HS-5 (cell line): ENCODE measurements at regions not wholly inside any gene's neighbourhood (a gene's known extent, or its start where the extent isn't known, plus 50 kb on each side); places are given as distances from the start of the nearest gene placed in this dataset.

ENCODE experiments used
- DNase-seq: peaks from one replicate; pipeline ENCODE4 v3.0.0-alpha.2; 2012; ENCODE audit warnings: low read depth

DNA sequence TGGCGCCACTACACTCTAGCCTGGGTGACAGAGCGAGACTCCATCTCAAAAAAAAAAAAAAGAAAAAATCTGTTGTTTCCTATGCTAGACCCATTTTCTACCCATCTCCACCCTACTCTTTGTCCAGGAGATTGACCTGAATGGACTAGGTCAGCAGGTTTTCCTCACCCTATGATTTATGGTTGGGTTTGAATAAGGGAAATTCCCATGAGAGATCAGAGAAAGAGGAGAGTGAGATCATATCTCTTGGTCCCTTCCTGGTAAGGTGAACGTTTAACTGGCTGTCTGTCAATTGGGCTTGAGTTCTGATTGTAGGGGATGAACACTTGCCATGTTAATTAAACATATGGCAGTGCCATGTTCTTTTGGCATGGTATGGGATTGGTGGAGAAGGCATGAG lies 387.4 kb downstream of the MAN2A1 start:
- DNase-seq = no peak

DNA sequence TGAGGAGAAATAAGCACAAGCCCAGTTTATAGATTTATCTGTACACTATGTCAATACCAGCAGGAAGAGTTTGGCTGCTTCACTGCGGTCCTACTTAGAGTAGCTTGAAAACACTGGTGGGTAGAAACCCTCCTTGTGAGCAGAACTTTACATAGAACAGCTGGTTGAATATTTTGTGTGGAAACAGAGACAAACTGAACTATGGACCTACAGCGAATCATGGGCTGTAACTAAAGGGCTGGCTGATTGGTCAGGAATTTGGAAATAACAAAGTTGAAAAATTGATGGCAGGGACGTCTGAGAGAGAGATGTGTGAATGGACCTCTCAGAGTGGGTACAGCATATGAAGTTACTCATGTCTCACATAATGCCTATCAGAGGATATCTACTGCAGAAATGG lies 392.5 kb downstream of the MAN2A1 start:
- no peak for DNase-seq

DNA sequence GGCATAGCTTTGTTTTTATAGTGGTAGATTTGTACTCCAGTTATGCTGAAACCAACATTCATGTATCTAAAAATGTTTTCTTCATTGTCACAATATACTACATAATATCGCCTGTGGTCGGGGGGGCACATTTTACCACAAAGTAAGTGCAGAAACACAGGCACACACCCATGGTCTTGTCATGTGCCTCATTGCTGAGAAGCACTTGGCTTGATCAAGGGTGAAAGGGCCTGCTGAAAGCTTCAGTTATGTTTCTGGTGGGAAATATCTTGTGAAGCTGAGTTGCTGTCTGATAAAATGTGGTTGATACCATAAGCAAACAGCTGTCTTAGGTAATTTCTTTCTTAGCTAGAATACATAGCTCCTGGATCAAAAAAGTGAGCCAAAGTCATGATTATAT lies 393.1 kb downstream of the MAN2A1 start:
- DNase-seq = no peak

DNA sequence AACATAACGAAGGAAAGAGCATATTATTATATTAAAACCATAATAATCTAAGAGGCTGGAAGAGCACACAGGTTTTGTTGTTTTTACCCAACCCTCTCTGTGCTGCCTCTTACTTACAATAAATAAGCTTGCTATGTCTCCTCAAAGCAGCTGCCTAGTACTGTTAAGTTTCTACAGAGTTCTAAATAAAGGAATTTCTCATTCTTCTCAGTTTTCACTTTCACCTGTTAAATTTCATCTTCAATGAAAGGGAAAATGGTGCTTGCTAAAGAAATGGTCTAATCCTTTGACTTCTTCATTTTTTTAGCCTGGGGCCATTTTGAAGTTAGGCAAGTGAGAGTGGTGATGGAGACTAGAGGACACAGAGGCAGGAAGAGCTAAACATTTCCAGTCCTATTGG lies 396.1 kb downstream of the MAN2A1 start:
- no peak for DNase-seq

DNA sequence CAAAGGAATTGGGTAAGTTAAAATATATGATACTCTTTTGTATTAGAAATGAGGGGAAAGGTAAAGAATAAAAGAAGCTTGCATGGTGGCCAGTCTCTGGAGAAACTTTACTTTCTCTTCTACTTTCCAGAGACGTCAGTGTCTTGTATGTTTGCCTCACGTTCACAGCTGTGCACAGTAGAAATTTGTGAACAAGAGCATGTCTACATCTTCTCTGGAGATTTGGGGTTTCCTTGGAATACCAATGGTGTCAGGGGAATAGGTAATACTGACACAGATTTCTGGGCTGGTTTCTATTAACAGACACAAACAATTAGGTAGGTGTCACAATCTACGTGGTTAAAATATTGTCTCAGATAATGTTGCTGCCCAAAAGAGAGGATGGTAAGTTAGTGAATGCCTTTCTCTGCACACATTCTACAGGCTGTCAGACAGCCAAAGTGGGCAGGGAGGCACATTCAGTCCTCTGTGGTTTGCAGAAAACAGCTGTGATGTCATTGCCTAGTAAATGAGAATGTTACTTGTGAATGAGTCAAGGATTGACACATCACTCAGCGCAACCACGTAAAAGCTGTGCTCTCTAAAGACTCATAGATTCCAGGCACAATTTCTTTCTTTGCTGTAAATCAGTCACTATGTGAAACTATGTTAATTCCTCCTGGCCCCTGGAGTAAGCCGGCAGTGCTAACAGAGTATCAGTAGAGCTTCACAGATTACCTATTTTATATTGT lies 397.1 kb downstream of the MAN2A1 start:
- peak; percentile 86 for DNase-seq

DNA sequence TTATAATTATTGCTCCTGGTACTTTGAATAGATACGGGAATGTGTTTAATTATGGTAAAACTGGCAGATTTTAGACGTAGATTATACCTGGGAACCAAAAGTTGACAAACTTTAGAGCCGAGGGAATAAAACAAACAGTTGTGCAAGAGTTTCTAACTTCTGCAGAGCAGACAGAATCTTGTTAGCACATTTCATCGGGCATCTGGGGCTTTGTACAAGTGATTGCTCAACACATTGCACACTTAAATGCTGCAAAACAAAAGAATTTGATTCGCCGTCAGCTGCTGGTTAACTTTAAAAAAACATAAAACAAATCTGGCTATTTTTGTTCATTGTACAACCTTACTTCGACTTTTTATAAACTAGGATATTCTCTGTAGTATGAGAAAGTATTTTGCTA lies 398.1 kb downstream of the MAN2A1 start:
- no peak for DNase-seq

DNA sequence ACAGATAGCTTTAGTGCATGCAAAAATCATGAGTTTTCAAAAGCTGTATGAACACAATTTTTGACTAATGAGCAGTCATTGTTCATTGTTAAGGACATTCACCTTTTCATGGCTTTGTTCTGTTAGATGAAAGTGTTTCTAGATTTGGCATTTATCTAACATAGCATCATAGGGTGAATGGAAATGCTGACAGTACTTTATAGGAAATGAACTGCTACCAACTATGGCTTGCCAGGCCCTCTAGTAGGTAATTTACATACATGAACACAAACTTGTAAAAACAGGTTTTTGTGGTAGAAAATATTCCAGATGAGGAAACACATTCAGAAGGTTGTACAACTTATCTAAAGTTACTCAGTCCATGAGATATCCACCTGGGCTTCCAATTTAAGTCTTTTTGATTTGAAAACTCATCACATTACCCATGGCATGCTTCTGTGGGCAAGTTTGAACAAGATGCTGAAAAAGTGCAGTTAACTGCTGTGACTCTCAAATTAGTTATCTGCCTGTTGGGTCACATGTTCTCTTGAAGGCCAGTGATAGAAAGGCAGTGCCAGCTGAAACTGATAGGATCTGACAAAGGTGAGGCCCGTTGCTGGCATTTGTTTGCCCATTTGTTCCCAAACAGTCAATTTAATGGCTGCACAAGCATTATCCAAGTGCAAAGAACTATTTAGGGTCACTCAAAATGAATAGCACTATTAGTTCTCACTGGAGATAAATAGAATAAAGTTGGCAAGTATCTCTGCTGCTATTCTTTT lies 399.1 kb downstream of the MAN2A1 start:
- no peak for DNase-seq

DNA sequence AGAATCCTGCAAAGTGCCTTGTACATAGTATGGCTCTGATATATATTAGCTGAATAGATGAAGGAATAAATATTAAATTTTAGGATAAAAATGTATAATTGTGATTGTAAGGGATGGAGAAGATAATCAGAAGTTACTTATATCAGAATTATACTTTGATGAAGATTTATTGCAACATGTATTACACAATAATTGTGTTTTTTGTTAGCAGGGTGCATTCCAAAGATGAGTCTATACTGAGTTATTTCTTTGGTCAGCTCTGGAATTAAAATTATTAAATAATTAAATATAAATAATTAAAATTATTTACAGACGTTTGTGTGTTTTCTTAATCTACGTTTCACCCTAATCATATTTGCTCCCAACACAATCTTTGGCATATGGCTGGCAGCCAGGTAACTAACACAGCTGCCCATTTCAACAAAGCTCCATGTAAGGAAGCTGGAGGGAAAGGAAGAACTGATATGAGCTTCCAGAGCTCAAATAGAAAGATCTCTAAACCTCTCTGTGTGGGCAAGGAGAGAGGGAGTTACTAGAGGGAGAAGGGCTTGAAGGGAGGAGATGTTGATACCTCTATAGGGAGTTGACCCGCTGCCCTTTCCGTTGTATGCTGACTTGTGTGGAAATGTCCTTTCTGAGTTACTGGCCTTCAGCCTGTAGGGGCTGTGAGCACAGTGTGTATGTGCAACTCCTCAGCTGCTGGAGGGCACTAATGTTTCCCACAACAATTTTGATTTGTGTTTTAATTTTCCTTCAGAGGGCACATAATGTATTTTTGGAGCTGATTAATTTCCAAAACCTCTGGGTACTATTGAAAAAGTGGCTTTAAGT lies 403.4 kb downstream of the MAN2A1 start:
- DNase-seq = no peak

DNA sequence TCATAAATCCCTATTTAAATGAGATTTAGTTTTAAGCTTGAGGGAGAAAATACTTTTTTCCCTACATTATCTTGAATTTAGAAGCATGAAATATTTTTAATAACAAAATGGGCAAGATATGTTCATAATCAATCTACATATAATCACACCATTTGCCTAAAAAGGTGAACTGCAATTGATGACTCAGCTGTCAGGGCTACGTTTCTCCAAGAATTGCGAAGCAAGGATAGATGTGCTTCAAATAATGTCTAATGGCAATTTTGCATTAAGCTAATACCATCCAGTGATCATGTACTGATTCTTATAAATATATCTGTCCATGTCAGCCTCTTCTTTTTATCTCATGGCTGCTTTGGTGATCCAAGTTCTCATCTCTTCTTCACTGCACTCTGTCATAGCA lies 404.4 kb downstream of the MAN2A1 start:
- no peak for DNase-seq

DNA sequence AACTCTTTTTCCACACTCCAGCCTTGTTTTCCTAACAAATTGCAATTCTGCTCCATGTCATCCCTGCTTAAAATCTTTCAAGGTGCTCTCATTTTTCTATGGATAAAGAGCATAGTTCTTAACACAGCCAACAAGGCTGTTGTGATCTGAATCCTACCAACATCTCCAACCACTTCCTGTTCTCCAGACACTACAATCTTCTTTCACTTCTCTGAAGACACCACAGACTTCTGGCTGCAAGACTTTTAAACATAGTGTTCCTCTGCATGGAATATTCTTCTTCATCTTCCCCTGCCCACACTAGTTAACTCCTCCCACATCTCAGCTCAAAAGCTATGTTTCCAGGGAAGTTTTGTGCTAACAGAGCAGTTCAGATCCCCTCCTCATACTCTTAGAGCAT lies 404.8 kb downstream of the MAN2A1 start:
- DNase-seq = no peak

DNA sequence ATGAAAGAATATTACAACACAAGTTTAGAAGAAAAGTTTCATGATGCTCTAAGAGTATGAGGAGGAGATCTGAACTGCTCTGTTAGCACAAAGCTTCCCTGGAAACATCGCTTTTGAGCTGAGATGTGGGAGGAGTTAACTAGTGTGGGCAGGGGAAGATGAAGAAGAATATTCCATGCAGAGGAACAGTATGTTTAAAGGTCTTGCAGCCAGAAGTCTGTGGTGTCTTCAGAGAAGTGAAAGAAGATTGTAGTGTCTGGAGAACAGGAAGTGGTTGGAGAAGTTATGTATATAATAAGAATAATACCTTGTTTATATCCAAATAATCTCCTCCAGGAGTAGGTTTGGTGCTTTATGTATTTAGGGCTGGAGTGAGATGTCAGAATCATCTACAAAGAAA lies 406.7 kb downstream of the MAN2A1 start:
- DNase-seq = no peak

DNA sequence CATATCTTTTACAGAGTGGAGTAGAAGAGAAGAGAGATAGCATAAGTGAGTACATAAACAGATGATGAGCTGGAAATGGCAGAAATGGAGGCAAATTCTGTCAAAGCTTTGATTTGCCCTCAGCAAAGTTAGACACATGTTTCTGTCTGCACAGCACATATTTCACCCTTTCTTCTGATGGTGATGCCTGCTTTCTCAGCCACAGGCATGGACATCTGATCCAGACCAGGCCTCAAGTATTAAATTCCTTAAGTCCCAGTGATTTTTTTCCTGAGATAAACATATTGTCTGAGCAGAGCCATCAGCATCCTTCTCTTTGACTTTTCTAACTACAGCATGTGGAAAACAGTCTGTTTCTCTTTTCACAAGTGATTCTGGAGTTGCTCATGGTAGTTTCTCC lies 409.8 kb downstream of the MAN2A1 start:
- no peak for DNase-seq

DNA sequence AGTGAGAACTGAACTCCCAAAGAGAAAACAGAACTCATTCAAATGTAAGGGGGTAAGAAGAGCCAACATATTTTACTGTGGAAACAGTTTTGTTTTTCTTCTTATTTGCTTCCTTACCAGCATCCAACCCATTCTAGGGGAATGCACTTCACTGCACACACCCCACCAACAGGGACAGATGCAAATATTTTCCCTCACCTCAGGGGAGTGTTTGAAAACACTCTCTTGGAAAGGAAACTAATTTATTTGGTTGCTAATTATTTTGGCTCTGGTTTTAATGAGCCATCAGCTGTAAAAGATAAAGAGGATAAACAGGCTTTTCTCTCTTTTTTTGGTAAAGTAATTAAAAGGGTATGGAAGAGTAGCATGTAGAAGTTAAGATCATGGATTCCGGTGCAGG lies 413.4 kb downstream of the MAN2A1 start:
- DNase-seq = no peak

DNA sequence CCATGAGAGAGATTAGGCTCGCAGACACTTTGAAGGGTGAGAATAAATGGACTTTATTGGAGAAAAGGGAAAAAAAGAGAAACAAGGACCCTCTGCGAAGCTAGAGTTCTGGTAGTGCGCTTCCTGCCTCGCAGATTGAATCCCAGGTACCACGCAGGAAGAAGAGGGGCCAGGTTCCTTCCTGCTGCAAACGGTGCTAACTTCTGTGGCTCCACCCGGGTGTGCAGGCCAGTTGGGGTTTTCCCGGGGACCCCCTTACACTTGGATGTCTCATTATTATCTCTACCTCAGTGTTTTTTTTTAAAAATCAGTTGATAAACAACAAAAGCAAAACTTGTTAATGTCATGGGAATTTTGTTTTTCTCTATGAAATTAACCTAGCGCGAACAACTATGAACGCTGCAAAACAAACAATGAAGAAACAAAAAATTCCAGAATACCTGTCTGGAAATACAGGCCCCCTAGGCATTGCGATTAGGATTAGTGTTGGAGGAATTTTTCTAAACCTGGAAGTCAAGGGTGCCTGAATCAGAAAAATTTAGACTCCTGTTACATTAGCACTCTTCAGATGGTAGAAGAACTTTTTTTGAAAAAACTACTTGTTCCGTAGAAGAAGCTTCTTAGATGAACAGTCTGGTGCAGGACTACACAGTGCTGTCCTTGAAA lies 414.5 kb downstream of the MAN2A1 start:
- no peak for DNase-seq

DNA sequence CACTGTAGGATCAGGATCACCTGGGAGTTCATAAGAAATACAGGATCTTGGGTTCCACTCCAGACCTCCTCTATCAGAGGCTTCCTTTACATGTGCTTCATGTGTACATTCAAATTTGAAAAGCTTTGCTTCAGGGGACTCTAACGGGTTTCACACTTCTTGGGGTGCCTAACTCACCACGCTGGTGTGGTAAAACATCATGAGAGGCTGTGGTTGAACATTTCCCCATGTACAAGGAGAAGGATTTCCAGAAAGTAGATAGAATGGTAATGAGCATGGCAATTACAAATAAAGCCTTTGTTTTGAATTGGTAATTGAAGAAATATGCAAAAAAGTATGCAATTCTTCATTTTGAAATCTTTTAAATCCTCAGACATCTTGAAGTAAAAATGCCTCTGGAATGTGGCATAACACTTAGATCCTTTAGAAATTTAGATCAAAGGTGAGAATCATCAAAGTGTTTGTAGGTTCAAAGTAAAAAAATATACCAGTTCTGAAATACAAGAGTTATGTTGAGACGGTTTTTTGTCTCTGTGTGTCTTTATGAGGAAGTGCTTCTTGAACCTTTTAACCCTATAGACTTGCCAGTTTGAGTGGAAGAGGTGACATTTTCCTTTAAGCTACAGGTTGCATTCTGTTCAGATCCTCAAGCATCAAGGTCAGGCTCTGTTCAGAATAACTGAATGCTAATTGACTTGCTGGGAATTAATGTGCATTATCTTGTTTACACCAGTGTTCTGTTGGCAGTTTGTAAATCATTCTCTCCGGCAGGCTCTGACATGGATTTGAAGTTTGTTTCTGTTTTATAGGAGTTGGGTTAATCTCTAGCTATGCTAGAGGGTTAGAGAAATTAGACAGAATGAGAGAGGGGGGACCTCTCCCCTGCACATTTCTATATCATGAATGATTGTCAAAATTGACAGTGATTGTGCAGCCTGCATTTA lies 415.3 kb downstream of the MAN2A1 start:
- no peak for DNase-seq

DNA sequence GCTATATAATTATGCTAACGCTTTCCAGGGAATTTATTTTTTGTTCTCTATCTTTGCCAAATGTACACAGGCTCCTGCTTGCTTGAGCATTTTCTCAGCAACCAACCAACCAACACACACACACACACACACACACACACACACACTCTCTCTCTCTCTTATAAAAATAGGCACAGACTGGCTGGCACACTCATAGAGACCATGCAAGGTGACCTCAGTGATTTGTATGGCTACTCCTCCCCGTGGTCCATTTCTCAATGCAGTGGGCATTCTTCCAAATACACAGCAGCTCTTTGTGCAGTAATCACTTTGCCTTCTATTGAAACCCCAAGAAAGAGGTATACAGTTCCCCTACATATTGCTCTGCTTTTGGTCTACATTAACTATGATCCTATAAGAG lies 416.0 kb downstream of the MAN2A1 start:
- DNase-seq = no peak

DNA sequence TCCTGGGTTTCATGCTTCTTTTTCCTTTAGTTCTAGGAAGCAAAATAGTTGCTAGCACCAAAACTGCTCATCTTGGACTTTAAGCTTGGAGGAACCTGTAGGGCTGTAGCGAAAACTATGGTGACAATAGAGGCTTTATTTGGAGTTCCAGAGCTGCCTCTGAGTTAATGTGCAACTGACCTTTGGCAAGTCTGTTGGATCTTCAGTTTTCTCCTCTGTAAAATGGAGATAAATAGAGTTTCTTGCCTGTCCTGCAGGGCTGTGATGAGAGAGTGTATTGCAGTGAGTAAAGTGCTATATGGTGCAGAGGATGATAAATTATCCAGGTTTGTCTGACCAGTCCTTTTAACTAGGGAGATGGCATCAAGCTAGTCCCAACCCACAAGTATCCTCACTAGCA lies 417.0 kb downstream of the MAN2A1 start:
- no peak for DNase-seq

DNA sequence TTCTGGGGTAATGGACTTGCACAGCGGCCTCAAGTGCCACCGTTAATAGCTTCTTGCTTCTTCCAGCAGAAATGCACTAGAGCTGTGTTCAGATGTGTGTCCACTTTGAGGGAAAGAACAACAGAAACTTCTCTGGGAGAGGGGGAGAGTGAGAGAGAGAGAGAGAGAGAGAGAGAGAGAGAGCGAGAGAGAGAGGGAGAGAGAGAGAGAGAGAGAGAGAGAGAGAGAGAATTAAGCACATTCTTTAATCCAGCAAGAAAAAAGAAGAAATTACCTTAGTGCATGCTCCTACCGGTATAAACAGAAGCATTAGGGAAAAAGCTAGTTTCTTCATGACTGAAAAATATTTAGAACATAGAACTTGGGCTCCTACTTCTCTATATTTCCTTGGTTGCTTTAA lies 418.8 kb downstream of the MAN2A1 start:
- DNase-seq = no peak

DNA sequence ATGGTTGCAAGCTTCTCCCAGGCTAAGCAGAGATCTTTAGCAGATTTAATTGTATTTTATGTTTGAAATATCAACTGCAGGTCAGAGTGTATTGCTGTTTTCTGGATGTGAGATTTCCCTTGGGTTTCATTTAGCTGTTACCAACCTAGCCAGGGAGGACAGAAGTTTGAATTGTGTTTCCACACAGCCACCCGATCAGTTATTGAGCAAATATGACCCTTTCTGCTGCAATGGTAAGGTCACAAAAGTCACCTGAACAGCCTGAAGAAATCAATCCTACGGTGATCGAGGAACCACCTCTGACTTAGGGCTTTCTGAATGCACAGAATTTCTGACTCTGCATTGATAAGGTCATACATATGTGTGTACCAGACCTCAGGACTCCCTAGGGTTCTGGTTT lies 419.9 kb downstream of the MAN2A1 start:
- no peak for DNase-seq

DNA sequence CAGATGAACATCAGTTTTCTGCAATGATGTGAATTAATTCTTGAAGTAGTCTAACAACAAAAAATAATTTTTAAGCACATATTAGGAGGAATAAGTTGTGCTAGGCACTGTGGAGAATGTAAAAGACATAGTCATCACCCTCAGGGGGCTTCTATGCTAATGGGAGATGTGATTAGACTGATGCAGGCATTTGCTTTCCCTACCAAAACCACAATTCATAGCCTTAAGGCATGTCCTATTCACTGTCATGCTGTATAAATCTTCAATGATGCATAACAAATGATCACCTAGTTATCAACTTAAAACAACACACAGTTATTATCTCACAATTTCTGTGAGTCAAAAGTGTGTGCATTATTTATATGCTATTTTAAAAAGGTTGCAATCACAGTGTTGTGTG lies 422.6 kb downstream of the MAN2A1 start:
- DNase-seq = no peak

DNA sequence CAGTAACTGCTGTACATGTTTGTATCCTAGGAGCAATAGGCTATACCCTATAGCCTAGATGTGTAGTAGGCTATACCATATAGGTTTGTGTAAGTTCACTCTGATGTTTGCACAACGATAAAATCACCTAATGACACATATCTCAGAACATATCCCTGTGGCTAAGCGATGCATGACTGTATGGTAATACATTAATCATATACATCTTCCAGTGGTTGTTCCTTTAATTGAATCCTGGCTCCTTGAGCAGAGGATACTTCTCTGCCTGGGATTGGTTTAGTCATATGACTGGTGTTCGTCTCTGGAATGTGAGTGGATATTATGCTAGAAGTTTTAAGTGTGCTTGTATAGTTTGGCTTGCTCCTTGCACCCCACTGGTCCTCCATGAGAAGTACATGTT lies 425.8 kb downstream of the MAN2A1 start:
- DNase-seq = peak; percentile 23
